AG04450 (cell line): ENCODE measurements at regions not wholly inside any gene's neighbourhood (a gene's known extent, or its start where the extent isn't known, plus 50 kb on each side); places are given as distances from the start of the nearest gene placed in this dataset.
"Not testable (repeated sequence)": the region's sequence is repeated elsewhere in the genome, so short reads cannot be mapped to it uniquely, and the experiment has no call there.

Experiments
- CTCF ChIA-PET: fragments of 300-600, 350-600 bp; formaldehyde crosslinking; extraction: SDS; loops from one replicate; lab custom pipeline; 2022; ENCODE audit warnings: antibody characterized with exemption, inconsistent platforms; lab: Charles Lee
- POLR2A ChIA-PET: fragments of 350-600 bp; formaldehyde crosslinking; extraction: SDS; loops from one replicate; lab custom pipeline; 2021; ENCODE audit warnings: antibody characterized with exemption, inconsistent platforms; lab: Yijun Ruan, JAX
- DNase-seq: peaks from one replicate; pipeline ENCODE4 v3.0.0-alpha.2; 2011; ENCODE audit warnings: low read depth, low spot score
- H3K27ac ChIP-seq: one replicate; pipeline ENCODE4 v1.5.1; 2012; ENCODE audit warnings: low read depth, low read length, control low read depth
- H3K27me3 ChIP-seq: one replicate; pipeline ENCODE4 v1.6.0; 2012; ENCODE audit warnings: low read length; ENCODE audit not compliant: control insufficient read depth, insufficient read depth
- H3K4me3 ChIP-seq: 2 replicates; pipeline ENCODE4 v1.5.1; 2011; ENCODE audit warnings: mild to moderate bottlenecking, low read depth, low read length, control low read depth
- H3K9me3 ChIP-seq: 2 replicates; pipeline ENCODE4 v1.5.1; 2012; ENCODE audit warnings: low read length; ENCODE audit not compliant: control insufficient read depth, insufficient read depth
- CTCF ChIP-seq: IDR thresholded peaks from 2 replicates; pipeline ENCODE4 v1.5.1; 2011; ENCODE audit warnings: low read depth, low read length, control low read depth, inconsistent platforms

- ChIA-PET CTCF (interaction anchor here (1.0 kb wide), 1 partner anchor 254 kb away, joined by 4 read pairs; no protein-coding TSS in a partner anchor), POLR2A (no interaction called here)
- TF ChIP-seq CTCF, result no peak
- Histone ChIP-seq H3K9me3 (no peaks in the 10 kb centered on the region), H3K27ac (no peak overlapping the region), H3K27me3 (no peaks in the 10 kb centered on the region), H3K4me3 (no peak overlapping the region)
- DNase-seq, result no peak
Measured at GRCh38 chrX:115388879-115389278, 99.4 kb downstream of the LUZP4 start.

GRCh38 chrX:115390078-115390477 is 100.6 kb downstream of the LUZP4 start:
- H3K27me3 ChIP-seq, result no peaks in the 10 kb centered on the region
- no peak for TF ChIP-seq CTCF
- ChIA-PET CTCF (no interaction called here), POLR2A (no interaction called here)
- H3K4me3 ChIP-seq, result no peak overlapping the region
- H3K27ac ChIP-seq, result no peak overlapping the region
- H3K9me3 ChIP-seq, result no peaks in the 10 kb centered on the region
- no peak for DNase-seq

GRCh38 chrX:115392031-115392430 is 102.5 kb downstream of the LUZP4 start:
- H3K9me3 ChIP-seq, result no peaks in the 10 kb centered on the region
- ChIA-PET CTCF (no interaction called here), POLR2A (no interaction called here)
- no peak for DNase-seq
- no peaks in the 10 kb centered on the region for H3K27me3 ChIP-seq
- TF ChIP-seq CTCF, result no peak
- H3K27ac ChIP-seq, result no peak overlapping the region
- no peak overlapping the region for H3K4me3 ChIP-seq

- no peak for TF ChIP-seq CTCF
- Histone ChIP-seq H3K9me3 (no peaks in the 10 kb centered on the region), H3K27me3 (no peaks in the 10 kb centered on the region), H3K4me3 (no peak overlapping the region), H3K27ac (no peak overlapping the region)
- ChIA-PET CTCF (no interaction called here), POLR2A (no interaction called here)
- no peak for DNase-seq
Measured at GRCh38 chrX:115392871-115393270, 103.4 kb downstream of the LUZP4 start.

- no peak for DNase-seq
- H3K27me3 ChIP-seq, result no peaks in the 10 kb centered on the region
- TF ChIP-seq CTCF, result no peak
- H3K9me3 ChIP-seq, result no peaks in the 10 kb centered on the region
- CTCF ChIA-PET, result no interaction called here
- POLR2A ChIA-PET, result no interaction called here
- no peak overlapping the region for H3K4me3 ChIP-seq
- H3K27ac ChIP-seq, result no peak overlapping the region
Measured at GRCh38 chrX:115393271-115393670, 103.8 kb downstream of the LUZP4 start.

- POLR2A ChIA-PET, CTCF ChIA-PET, H3K27me3 ChIP-seq, H3K27ac ChIP-seq, DNase-seq, H3K9me3 ChIP-seq, H3K4me3 ChIP-seq: not testable (repeated sequence)
Measured at GRCh38 chrX:115394806-115395205, 105.3 kb downstream of the LUZP4 start.
